ENCODE measurements at regions not wholly inside any gene's neighbourhood (a gene's known extent, or its start where the extent isn't known, plus 50 kb on each side); places are given as distances from the start of the nearest gene placed in this dataset.

DNA sequence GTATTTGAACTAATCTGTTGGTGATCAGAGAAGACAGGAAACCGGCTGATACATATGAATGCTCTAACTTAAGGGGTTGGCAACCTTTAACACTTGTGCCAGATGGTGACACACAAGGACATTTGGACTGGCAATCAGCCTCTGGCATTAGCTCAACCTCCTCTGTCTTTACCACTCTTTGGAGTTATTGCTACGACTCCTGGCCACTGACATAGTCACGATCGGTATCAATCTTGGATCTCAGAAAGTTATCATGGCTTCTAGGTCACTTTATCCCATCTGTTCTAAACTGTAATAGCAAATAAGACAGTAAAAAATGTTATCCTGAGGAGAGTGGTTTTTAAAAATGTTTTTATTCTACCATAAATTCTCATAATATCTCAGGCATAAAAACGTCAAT lies 575.2 kb upstream of the MDGA2 start:
- TF ChIP-seq, protein P1, sequence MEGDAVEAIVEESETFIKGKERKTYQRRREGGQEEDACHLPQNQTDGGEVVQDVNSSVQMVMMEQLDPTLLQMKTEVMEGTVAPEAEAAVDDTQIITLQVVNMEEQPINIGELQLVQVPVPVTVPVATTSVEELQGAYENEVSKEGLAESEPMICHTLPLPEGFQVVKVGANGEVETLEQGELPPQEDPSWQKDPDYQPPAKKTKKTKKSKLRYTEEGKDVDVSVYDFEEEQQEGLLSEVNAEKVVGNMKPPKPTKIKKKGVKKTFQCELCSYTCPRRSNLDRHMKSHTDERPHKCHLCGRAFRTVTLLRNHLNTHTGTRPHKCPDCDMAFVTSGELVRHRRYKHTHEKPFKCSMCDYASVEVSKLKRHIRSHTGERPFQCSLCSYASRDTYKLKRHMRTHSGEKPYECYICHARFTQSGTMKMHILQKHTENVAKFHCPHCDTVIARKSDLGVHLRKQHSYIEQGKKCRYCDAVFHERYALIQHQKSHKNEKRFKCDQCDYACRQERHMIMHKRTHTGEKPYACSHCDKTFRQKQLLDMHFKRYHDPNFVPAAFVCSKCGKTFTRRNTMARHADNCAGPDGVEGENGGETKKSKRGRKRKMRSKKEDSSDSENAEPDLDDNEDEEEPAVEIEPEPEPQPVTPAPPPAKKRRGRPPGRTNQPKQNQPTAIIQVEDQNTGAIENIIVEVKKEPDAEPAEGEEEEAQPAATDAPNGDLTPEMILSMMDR (IDR thresholded peaks at IDR 0.05; ENCODE audit: low read depth, low read length, missing input control): no peak
- no peak for TF ChIP-seq GABPA (IDR thresholded peaks at IDR 0.05 in 1 of 2, conservative IDR thresholded peaks at IDR 0.05 in 1 of 2)
- no peak for TF ChIP-seq FOXA1 (IDR thresholded peaks at IDR 0.05)
- no peak for TF ChIP-seq YY1 (IDR thresholded peaks at IDR 0.05)
- TF ChIP-seq JUND (IDR thresholded peaks at IDR 0.05): no peak
- no peak for TF ChIP-seq NR2F2 (IDR thresholded peaks at IDR 0.05)
- no peak for TF ChIP-seq RAD21 (IDR thresholded peaks at IDR 0.05)
- TF ChIP-seq, protein P2, sequence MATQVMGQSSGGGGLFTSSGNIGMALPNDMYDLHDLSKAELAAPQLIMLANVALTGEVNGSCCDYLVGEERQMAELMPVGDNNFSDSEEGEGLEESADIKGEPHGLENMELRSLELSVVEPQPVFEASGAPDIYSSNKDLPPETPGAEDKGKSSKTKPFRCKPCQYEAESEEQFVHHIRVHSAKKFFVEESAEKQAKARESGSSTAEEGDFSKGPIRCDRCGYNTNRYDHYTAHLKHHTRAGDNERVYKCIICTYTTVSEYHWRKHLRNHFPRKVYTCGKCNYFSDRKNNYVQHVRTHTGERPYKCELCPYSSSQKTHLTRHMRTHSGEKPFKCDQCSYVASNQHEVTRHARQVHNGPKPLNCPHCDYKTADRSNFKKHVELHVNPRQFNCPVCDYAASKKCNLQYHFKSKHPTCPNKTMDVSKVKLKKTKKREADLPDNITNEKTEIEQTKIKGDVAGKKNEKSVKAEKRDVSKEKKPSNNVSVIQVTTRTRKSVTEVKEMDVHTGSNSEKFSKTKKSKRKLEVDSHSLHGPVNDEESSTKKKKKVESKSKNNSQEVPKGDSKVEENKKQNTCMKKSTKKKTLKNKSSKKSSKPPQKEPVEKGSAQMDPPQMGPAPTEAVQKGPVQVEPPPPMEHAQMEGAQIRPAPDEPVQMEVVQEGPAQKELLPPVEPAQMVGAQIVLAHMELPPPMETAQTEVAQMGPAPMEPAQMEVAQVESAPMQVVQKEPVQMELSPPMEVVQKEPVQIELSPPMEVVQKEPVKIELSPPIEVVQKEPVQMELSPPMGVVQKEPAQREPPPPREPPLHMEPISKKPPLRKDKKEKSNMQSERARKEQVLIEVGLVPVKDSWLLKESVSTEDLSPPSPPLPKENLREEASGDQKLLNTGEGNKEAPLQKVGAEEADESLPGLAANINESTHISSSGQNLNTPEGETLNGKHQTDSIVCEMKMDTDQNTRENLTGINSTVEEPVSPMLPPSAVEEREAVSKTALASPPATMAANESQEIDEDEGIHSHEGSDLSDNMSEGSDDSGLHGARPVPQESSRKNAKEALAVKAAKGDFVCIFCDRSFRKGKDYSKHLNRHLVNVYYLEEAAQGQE (IDR thresholded peaks at IDR 0.05): no peak
- TF ChIP-seq, protein P3, sequence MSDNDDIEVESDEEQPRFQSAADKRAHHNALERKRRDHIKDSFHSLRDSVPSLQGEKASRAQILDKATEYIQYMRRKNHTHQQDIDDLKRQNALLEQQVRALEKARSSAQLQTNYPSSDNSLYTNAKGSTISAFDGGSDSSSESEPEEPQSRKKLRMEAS (IDR thresholded peaks at IDR 0.05): no peak
